Nephron (organoid): ENCODE measurements at regions not wholly inside any gene's neighbourhood (a gene's known extent, or its start where the extent isn't known, plus 50 kb on each side); places are given as distances from the start of the nearest gene placed in this dataset.

Experiments used
- H3K27ac Mint-ChIP-seq, 3 experiments: 2 replicates each; pipeline ENCODE4 v1.8.0; 2020; ENCODE audit warnings: mixed read lengths in 3 of 3, mild to moderate bottlenecking in 2 of 3, moderate library complexity in 1 of 3
- H3K27me3 Mint-ChIP-seq: 2 replicates; pipeline ENCODE4 v1.8.0; 2021; ENCODE audit warnings: low read depth, mild to moderate bottlenecking, moderate library complexity, mixed read lengths
- H3K36me3 Mint-ChIP-seq: 2 replicates; pipeline ENCODE4 v1.8.0; 2020; ENCODE audit warnings: low read depth, mixed read lengths
- H3K4me1 Mint-ChIP-seq: 2 replicates; pipeline ENCODE4 v1.8.0; 2020; ENCODE audit warnings: mixed read lengths
- H3K4me3 Mint-ChIP-seq, 3 experiments: 2 replicates each; pipeline ENCODE4 v1.8.0; 2020; ENCODE audit warnings: mild to moderate bottlenecking in 3 of 3, mixed read lengths in 3 of 3, moderate library complexity in 2 of 3
- H3K9me3 Mint-ChIP-seq: 2 replicates; pipeline ENCODE4 v1.8.0; 2020; ENCODE audit warnings: mixed read lengths
- TF ChIP-seq, protein P1 (sequence below), 3 experiments: fragments of 200-600 bp; sonication (generic); IDR thresholded peaks; one replicate each; pipeline ENCODE4 v1.5.0; 2021; ENCODE audit warnings: antibody characterized with exemption in 3 of 3; ENCODE audit not compliant: unreplicated experiment in 3 of 3

DNA sequence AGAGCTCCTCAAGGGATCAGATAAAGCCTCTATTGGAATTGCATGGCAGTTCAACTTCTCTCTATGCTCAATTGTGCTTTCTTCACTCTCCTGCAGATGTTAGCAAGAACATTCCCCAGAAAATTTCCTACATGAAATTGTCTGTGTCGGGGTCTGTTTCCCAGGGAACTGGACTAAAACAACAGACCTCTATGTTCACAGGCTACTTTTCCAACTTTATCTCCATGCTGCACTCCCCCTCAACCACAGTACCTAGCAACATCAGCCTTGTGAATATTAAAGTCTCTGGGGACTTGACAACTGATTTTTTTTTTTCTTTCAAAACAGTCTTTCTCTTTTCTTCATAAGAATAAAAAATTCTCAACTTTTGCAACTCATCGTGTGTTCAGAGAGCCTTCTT, 1470.8 kb upstream of the ADGRL3 start:
- H3K27me3 Mint-ChIP-seq: no peaks in the 10 kb centered on the region
- TF ChIP-seq, protein P1, sequence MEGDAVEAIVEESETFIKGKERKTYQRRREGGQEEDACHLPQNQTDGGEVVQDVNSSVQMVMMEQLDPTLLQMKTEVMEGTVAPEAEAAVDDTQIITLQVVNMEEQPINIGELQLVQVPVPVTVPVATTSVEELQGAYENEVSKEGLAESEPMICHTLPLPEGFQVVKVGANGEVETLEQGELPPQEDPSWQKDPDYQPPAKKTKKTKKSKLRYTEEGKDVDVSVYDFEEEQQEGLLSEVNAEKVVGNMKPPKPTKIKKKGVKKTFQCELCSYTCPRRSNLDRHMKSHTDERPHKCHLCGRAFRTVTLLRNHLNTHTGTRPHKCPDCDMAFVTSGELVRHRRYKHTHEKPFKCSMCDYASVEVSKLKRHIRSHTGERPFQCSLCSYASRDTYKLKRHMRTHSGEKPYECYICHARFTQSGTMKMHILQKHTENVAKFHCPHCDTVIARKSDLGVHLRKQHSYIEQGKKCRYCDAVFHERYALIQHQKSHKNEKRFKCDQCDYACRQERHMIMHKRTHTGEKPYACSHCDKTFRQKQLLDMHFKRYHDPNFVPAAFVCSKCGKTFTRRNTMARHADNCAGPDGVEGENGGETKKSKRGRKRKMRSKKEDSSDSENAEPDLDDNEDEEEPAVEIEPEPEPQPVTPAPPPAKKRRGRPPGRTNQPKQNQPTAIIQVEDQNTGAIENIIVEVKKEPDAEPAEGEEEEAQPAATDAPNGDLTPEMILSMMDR (IDR thresholded peaks at IDR 0.05; ENCODE audit: unreplicated experiment in 3 of 3): no peak

DNA sequence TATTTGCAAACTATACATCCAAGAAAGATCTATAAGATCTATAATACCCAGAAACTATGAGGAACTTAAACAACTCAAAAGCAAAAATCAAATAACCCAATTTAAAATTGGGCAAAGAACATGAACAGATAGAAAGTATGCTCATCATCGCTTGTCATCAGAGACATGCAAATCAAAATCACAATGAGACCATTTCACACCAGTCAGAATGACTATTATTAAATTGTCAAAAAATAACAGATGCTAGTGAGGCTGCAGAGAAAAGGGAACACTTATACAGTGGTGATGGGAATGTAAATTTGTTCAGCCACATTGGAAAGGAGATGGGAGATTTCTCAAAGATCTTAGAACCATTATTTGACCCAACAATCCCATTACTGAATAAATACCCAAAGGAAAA, 1451.7 kb upstream of the ADGRL3 start:
- no peaks in the 10 kb centered on the region for H3K4me1 Mint-ChIP-seq
- H3K9me3 Mint-ChIP-seq: no peaks in the 10 kb centered on the region
- H3K27ac Mint-ChIP-seq: no peak overlapping the region
- no peaks in the 10 kb centered on the region for H3K36me3 Mint-ChIP-seq
- TF ChIP-seq, protein P1 (IDR thresholded peaks at IDR 0.05; ENCODE audit: unreplicated experiment in 3 of 3): no peak
- H3K27me3 Mint-ChIP-seq: peaks cover 6% of the 10 kb centered on the region
- no peak overlapping the region for H3K4me3 Mint-ChIP-seq

More for the DNA sequence above, 1470.8 kb upstream of the ADGRL3 start:
- Mint-ChIP-seq H3K27ac (no peak overlapping the region), H3K9me3 (peaks cover 8% of the 10 kb centered on the region), H3K4me1 (no peaks in the 10 kb centered on the region), H3K36me3 (no peaks in the 10 kb centered on the region), H3K4me3 (no peak overlapping the region)

DNA sequence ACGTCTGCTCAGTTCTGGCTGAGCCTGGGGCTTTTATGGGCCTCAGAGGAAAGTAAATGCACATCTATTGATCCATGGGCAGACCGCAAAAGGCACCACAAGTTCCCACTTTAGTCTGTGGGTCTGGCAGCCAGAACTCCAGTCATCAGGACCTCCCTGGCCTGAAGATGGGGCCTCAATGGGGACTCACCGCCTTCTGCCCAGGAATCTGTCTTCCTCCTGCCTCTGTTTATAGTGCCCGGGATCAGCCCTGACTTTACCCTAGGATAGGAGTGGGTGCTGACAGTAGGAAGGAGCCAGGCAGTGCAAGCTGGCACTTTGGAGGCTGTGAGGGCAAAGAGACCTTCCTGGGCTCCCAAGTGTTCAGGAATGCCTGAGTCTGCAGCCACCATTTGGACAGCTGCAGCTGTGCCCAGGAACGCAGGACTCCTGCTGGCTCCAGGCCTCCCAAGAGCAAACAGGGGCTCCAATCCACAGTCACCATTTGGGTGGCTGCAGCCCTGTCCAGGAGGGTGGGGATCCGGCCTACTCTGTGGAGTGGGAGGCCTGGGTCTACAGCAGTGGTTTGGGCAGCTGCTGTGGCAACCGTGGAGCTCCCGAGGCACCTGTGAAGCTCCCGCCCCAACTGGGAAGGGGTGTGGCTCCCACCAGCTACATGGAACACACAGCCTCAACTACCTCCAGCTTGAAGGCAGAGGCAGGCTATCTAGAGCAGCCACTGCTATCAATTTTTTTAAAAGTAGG, 1440.9 kb upstream of the ADGRL3 start:
- TF ChIP-seq, protein P1 (IDR thresholded peaks at IDR 0.05; ENCODE audit: unreplicated experiment in 3 of 3): no peak
- Mint-ChIP-seq H3K27ac (no peak overlapping the region), H3K9me3 (no peaks in the 10 kb centered on the region), H3K4me3 (no peak overlapping the region), H3K36me3 (no peaks in the 10 kb centered on the region), H3K27me3 (no peaks in the 10 kb centered on the region), H3K4me1 (no peaks in the 10 kb centered on the region)

DNA sequence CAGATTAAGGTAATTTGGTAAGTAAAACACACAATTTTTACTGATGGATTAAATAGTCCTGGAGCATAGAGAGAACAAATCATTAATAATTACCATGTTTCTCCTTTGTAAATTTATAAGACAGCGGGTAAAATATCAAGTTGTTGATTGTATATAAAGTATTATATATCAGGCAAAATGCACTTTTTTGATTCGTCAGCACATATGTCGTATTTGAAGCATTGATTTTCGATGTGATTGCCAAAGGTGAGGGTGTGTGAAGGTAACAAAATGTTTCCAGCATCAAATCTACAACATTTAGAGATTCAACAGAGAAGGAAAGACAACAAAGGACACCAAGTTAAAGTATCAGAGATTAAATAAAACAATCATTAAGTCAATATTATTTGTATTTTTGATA, 1437.8 kb upstream of the ADGRL3 start:
- H3K27me3 Mint-ChIP-seq: no peaks in the 10 kb centered on the region
- H3K9me3 Mint-ChIP-seq: no peaks in the 10 kb centered on the region
- no peaks in the 10 kb centered on the region for H3K36me3 Mint-ChIP-seq
- H3K27ac Mint-ChIP-seq: no peak overlapping the region
- TF ChIP-seq, protein P1 (IDR thresholded peaks at IDR 0.05; ENCODE audit: unreplicated experiment in 3 of 3): no peak
- H3K4me1 Mint-ChIP-seq: no peaks in the 10 kb centered on the region
- H3K4me3 Mint-ChIP-seq: no peak overlapping the region

DNA sequence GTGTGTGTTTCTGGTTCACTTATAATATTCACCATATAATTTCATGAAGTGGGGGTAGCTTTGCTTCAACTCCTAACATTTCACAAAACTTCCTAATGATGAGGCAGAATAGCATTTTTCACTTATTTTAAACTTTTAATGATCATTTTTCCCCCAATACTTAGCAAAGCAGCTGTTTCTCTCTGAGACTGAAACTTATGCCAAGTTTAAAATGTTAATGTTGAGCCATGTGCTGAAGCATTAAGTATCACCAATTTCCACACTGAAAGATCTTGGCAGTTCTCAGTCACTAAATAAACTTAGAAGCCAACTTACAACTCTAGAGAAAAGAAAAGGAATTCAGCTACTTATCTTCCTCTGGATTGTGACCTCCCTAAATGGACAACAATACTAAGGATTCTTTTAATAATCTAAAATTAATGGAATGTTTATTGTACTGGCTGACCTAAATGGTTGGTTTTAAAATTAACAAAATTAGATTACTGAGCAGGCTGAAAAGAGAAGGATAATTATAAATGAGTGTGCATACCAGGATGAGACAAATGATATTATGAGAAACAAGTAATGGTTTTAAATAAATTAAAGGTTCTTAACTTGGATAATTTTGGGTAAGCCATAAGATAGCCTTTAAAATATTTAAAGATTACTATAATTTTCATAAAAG, 1429.4 kb upstream of the ADGRL3 start:
- H3K4me3 Mint-ChIP-seq: no peak overlapping the region
- no peaks in the 10 kb centered on the region for H3K9me3 Mint-ChIP-seq
- H3K4me1 Mint-ChIP-seq: peaks cover 5% of the 10 kb centered on the region
- no peak overlapping the region for H3K27ac Mint-ChIP-seq
- no peaks in the 10 kb centered on the region for H3K36me3 Mint-ChIP-seq
- H3K27me3 Mint-ChIP-seq: no peaks in the 10 kb centered on the region
- TF ChIP-seq, protein P1 (IDR thresholded peaks at IDR 0.05; ENCODE audit: unreplicated experiment in 3 of 3): no peak
